Epithelial cell of prostate (primary cell): ENCODE measurements at regions not wholly inside any gene's neighbourhood (a gene's known extent, or its start where the extent isn't known, plus 50 kb on each side); places are given as distances from the start of the nearest gene placed in this dataset.

Source experiments
- DNase-seq: peaks from one replicate; pipeline ENCODE4 v3.0.0-alpha.2; 2011; ENCODE audit warnings: low read depth, low spot score
- H3K27ac ChIP-seq: fragments of 450-650 bp; 2 replicates; pipeline ENCODE4 v1.5.1; 2017; ENCODE audit warnings: mild to moderate bottlenecking

GRCh38 chr2:164439885-164440284 is 181.4 kb downstream of the GRB14 start:
- no peak for DNase-seq
- H3K27ac ChIP-seq: no peak overlapping the region

DNA sequence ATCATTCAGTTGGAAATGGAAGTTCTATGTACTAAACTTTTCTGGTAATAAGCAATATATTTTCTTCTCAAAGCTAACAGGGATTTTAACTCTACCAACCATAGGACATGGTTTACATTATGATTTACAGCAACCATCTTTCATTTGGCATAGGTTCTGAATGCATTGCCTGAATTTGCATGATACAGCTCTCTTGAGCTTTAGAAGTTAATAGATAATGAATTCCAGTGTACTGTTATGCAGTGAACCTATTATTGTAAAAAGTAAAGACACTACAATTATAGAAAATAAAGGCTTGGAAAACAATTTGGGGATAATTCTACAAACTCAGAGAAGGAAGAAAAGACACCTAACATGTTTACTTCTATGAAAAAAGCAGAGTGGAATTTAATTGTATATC is 182.0 kb downstream of the GRB14 start:
- H3K27ac ChIP-seq: no peak overlapping the region
- DNase-seq: no peak

DNA sequence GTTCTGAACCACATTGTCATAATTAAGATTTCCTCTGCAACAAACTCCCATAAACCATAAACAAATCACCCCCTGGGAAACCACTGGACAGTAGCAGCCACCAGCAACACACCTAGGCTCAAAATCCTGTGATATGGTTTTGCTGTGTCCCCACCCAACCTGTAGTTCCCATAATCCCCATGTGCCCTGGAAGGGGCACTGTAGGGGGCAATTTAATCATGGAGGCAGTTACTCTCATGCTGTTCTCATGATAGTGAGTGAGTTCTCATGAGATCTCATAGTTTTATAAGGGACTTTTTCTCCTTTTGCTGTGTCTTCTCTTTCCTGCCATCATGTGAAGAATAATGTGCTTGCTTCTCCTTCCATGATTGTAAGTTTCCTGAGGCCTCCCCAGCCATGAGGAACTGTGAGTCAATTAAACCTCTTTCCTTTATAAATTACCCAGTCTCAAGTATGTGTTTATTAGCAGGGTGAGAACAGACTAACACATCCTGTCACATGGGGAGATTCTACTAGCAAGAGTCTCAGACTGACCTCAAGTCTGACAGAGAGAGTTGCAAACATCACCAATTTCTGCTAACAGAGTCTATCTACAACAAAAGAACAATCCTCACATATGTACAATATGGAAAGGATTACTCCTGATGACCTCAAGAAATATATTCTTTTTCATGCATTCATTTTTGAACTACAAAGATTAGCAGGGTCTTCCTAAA is 182.6 kb downstream of the GRB14 start:
- H3K27ac ChIP-seq: no peak overlapping the region
- DNase-seq: no peak

- H3K27ac ChIP-seq: no peak overlapping the region
- DNase-seq: no peak
These were observed 185.2 kb downstream of the GRB14 start for GRCh38 chr2:164436131-164436530.

DNA sequence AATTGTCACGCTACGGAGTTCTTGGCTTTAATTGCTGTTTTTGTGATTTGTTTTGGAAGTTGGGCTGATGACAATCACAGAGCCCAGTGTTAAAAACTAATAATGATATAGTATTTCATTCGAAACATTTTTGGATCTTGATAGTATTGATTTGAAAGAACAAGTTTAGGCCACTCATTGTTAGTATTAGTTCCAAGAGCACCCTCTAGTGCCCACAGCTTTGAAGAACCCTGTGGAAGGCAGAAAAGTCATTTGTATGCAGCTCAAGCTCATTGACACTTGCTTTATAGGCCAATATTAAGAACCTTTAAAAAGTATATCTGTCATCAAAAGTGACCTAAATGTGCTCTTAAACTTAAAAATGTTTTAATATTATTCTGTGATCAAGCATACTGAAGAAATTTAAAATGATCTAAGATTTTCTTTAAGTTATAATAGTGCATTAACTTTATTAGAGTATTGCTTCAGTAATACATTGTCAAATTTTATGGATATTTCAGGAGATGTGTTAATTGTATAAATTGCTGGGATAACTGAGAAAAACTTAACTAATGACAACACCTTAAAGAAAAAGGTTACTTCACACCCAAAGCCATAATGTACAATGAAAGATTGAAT is 191.0 kb downstream of the GRB14 start:
- no peak overlapping the region for H3K27ac ChIP-seq
- DNase-seq: no peak

DNA sequence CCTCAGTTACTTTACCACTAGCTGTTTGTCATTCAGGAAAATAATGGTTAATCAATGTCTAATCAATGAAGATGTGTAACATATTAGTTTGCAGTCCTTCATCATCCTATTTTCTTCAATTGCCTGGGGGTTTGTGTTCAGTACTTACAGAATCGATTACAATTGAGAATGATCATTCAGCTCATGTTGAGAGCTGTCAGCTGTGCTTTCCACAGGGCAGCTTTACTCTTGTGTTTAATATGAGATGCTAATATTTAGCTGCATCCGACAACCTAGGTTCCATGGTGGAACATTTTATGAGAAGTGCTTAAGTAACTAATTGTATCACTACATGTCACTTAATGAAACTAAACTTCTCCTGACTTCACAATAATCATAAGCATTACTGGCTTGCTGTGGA is 191.9 kb downstream of the GRB14 start:
- no peak overlapping the region for H3K27ac ChIP-seq

DNA sequence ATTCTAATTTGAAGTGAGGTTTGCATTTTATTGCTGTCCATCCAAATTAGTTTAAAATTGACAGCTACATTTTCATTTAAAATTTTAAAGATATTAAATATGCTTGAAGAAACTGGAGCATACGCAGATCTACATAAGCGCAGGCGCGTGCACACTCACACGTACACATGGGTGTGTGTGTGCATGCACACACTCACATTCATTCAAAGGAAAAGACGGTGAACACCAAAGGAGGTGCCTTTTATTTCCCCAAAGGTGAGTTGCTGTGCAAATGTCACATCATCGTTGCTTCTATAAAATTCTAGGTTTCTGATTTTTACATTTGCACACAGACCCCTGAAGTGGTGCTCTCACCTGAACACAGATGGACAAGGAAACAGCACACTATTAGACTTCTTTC is 194.2 kb downstream of the GRB14 start:
- no peak overlapping the region for H3K27ac ChIP-seq
- DNase-seq: no peak

More for the DNA sequence above, 191.9 kb downstream of the GRB14 start:
- DNase-seq: no peak

DNA sequence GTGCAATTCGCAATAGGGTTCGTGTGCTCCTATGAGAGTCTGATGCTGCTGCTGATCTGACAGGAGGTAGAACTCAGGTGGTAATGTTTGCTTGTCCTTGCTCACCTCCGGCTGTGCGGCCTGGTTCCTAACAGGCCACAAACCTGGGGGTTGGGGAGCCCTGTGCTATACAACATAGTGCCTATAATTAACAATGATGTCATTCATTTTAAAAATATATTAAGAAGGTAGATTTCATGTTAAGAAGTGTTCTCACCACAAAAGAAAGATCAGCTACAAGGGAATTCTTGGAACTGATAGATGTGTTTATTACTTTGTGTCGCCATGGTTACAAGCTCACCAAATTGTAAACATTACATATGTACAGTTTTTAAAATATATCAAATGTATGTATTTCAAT is 200.5 kb downstream of the GRB14 start:
- H3K27ac ChIP-seq: no peak overlapping the region
- no peak for DNase-seq

GRCh38 chr2:164412831-164413230 is 208.5 kb downstream of the GRB14 start:
- DNase-seq: no peak
- H3K27ac ChIP-seq: no peak overlapping the region

DNA sequence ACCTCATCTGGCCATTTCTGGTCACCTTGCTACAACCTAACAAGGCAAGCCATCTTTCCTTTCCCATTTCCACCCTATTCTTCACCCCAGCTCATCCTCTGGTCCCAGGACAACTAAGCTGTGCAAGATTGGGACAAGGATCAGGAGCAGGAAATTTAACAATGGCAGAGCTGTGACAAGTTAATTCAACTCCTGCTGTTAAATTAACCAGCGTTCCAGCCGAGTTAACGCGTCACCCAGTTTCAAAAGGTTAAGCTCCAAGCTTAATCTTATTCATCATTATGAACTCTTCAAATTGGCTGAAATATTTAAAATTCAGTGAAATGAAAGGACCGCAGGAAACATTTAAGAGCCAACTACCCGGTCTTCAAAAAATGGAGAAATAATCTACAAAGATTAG is 231.9 kb downstream of the GRB14 start:
- H3K27ac ChIP-seq: no peak overlapping the region
- no peak for DNase-seq

DNA sequence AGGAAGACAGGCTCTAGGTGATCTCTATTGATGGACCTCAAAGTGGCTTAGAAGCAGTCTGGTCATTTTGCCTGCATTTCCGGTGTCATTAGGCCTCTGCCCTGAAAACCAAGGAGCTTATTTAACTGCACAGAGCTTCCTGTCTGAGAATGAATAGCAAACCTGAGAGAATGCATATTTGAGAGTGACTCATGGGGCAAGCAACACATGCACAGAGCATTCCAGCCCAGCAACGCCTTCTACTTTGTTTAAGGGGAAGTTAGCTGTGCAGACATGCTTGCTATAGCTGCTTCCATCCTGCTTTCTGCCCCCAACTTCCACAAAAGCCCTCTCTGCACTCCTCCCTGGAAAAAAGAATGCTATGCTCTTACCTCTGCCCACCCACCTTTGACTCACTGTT is 232.8 kb downstream of the GRB14 start:
- DNase-seq: peak; percentile 54
- peak overlapping the region; percentile 75 for H3K27ac ChIP-seq

DNA sequence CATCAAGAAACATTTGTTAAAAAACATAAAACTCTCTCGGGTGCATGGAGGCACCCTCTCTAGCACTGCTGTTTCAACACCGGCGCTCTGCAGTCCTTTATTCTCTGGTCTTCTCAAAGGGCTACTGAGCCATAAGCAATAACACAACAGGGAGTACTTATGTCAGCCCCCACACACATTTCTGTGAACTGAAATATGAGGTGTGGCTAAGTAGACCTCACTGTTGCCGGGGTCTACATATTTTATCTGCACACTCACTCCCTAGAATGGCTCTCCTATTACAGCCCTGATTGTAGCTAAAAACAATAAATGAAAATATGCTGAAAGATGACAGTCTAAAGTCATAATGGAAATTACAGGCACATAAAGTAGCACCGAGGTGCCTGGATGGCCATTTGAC is 235.1 kb downstream of the GRB14 start:
- DNase-seq: no peak
- no peak overlapping the region for H3K27ac ChIP-seq

DNA sequence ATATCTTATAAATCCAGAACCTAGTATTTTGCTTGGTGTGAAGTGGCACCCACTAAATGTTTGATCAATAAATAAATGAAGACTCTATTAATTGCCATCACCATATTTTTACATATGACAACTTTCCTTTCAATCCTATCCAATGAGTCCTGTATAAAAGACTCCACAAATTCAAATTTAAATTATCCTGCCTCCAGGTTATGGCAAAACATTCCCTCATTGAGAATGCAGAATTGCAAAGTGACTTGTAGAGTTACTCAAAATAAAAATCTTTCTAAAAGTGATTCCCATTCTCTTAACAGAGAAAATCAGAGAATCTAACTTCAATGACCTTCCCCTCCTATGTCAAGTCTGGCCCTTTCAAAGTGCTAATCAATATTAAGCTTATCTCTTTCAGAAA is 236.8 kb downstream of the GRB14 start:
- no peak for DNase-seq
- H3K27ac ChIP-seq: no peak overlapping the region

GRCh38 chr2:164371916-164372315 is 249.4 kb downstream of the GRB14 start:
- no peak for DNase-seq
- no peak overlapping the region for H3K27ac ChIP-seq

DNA sequence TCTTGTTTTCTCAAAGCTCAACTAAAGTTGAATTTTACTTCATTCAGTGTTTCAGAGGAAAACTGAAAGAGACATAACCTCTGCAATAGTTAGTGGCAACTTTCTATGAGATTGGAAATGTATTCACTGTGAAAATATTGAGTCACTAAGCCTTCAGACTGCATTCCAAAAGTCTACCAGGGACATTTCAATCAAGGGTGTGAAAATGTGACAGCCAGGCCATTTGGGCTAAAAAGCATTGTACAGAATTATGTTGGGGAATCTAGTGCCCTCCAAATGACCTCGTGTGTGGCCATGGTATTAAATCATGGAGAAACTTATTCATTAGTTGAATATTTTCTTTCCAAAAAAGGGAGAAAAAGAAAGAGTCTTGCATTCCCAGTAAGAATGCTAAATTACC is 251.9 kb downstream of the GRB14 start:
- H3K27ac ChIP-seq: no peak overlapping the region
- DNase-seq: no peak

GRCh38 chr2:164368896-164369295 is 252.4 kb downstream of the GRB14 start:
- DNase-seq: no peak
- no peak overlapping the region for H3K27ac ChIP-seq

- no peak overlapping the region for H3K27ac ChIP-seq
- DNase-seq: no peak
These were observed 257.6 kb downstream of the GRB14 start for GRCh38 chr2:164363646-164364045.

DNA sequence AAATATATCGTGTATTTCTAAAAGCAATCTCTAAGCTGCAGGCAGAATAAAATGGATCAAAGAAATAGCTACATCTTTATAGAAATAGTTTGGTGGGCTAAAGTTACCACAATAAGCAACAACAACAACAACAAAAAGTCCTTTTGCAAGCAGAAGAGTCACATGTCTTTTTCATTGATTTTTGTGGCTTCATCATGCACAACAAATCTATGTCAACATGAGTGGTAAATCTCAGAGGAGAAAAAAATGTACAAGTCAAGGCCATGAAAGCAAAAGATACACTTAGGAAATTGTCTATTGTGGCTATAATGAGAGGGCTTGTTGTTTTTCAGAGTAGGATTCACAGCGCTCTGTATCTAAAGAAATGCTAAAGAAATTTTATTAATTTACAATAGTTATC is 269.7 kb downstream of the GRB14 start:
- DNase-seq: no peak
- H3K27ac ChIP-seq: no peak overlapping the region

DNA sequence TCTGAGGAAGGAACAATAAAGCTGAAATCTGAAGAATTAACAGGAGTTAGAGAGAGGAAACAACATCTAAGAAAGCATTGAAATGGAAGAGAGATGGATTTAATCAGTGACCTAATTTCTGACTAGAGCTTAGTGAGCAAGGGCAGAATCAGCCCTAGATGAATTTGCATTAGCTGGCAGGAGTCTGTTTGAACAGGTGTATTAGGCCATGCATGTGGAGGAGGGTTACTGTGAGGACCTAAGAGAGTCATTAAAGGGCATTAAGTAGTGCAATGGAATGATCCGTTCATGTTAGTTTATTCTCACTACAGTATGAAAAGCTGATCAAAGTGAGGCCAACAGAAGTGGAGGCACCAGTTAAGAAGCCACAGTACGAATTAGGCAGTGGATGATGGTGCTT is 285.3 kb downstream of the GRB14 start:
- no peak overlapping the region for H3K27ac ChIP-seq
- DNase-seq: no peak

DNA sequence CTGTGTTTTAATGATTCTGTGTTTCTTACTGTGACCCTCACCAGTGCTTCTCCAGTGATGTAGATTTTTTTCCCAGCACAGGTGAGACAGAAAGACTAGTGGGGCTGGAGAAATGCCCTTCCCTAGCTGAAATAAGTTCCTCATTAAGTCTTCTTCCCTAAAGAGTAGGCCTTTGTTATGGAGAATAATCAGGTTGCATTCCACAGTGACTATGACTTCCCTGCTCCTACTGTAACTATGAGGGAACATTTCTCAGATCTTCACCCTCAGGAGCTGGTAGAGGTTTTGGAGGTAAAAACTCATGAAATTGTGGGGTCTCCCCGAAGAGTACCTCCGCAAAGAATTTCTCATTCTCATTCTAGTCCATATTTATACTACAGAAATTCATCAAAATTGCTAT is 286.2 kb downstream of the GRB14 start:
- no peak for DNase-seq

DNA sequence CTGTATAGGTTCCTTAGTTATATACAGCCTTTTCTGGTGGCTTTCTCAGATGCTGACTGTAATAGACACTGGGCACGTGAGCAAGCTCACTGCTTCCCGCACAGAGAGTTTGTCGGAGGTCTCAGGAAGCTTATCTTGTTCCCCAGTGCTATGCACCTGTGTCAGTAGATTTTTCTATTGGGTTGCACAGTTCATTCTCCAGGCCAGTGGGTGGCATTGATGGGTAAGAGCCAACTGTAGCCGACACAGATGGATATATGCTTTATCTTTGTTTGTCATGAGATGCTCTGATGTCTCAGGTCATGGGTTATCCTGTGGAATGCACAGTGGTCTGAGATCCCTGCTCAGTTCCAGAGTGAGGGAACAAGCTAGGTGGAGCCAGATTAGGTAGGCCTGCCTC is 293.0 kb downstream of the GRB14 start:
- H3K27ac ChIP-seq: no peak overlapping the region
- no peak for DNase-seq

More for the DNA sequence above, 286.2 kb downstream of the GRB14 start:
- H3K27ac ChIP-seq: no peak overlapping the region

GRCh38 chr2:164323978-164324377 is 297.3 kb downstream of the GRB14 start:
- no peak for DNase-seq
- no peak overlapping the region for H3K27ac ChIP-seq
